GM19023 (cell line): ENCODE measurements at regions not wholly inside any gene's neighbourhood (a gene's known extent, or its start where the extent isn't known, plus 50 kb on each side); places are given as distances from the start of the nearest gene placed in this dataset.
"Not testable (repeated sequence)": the region's sequence is repeated elsewhere in the genome, so short reads cannot be mapped to it uniquely, and the experiment has no call there.

Source experiments
- ATAC-seq: cut with Tn5 transposase; IDR thresholded peaks from one replicate; pipeline ENCODE4 v1.9.1; 2021; ENCODE audit warnings: mild to moderate bottlenecking, moderate library complexity; ENCODE audit not compliant: unreplicated experiment

- ATAC-seq, result no peak
Observed at GRCh38 chr13:64662887-64663593, 2567.1 kb downstream of the PCDH9 start.

GRCh38 chr13:64648293-64648692 lies 2581.8 kb downstream of the PCDH9 start:
- no peak for ATAC-seq

GRCh38 chr13:64643066-64643465 lies 2587.1 kb downstream of the PCDH9 start:
- no peak for ATAC-seq

- ATAC-seq, result no peak
Observed at GRCh38 chr13:64640002-64640401, 2590.1 kb downstream of the PCDH9 start.

GRCh38 chr13:64639206-64639605 lies 2590.9 kb downstream of the PCDH9 start:
- ATAC-seq, result no peak

GRCh38 chr13:64633948-64634347 lies 2596.2 kb downstream of the PCDH9 start:
- no peak for ATAC-seq

- no peak for ATAC-seq
Observed at GRCh38 chr13:64627654-64628053, 2602.5 kb downstream of the PCDH9 start.

- ATAC-seq, result no peak
Observed at GRCh38 chr13:64626105-64626504, 2604.0 kb downstream of the PCDH9 start.

- no peak for ATAC-seq
Observed at GRCh38 chr13:64617231-64617630, 2612.9 kb downstream of the PCDH9 start.

GRCh38 chr13:64591971-64592370 lies 2638.2 kb downstream of the PCDH9 start:
- no peak for ATAC-seq

GRCh38 chr13:64579331-64579730 lies 2650.8 kb downstream of the PCDH9 start:
- ATAC-seq, result no peak

GRCh38 chr13:64568748-64569147 lies 2661.4 kb downstream of the PCDH9 start:
- no peak for ATAC-seq

- not testable (repeated sequence) for ATAC-seq
Observed at GRCh38 chr13:64558031-64558430, 2672.1 kb downstream of the PCDH9 start.

GRCh38 chr13:64556376-64556775 lies 2673.8 kb downstream of the PCDH9 start:
- ATAC-seq, result no peak

- ATAC-seq, result no peak
Observed at GRCh38 chr13:64553411-64554129, 2676.6 kb downstream of the PCDH9 start.

GRCh38 chr13:64551755-64552154 lies 2678.4 kb downstream of the PCDH9 start:
- ATAC-seq, result no peak

GRCh38 chr13:64546371-64546770 lies 2683.8 kb downstream of the PCDH9 start:
- ATAC-seq, result no peak

- ATAC-seq, result no peak
Observed at GRCh38 chr13:64540976-64541375, 2689.2 kb downstream of the PCDH9 start.

GRCh38 chr13:64540468-64540867 lies 2689.7 kb downstream of the PCDH9 start:
- ATAC-seq, result no peak

GRCh38 chr13:64538711-64539110 lies 2691.4 kb downstream of the PCDH9 start:
- no peak for ATAC-seq

- no peak for ATAC-seq
Observed at GRCh38 chr13:64534302-64534701, 2695.8 kb downstream of the PCDH9 start.

GRCh38 chr13:64531400-64531799 lies 2698.7 kb downstream of the PCDH9 start:
- ATAC-seq, result no peak
